Activated CD4-positive, alpha-beta T cell treated with anti-CD3 and anti-CD28 coated beads, Interleukin-10, Interleukin-2, amounts not matched to agents 100 ng/mL and 50 ng/mL, durations not matched to agents 16 hours and 8 hours (primary cell): ENCODE measurements at regions not wholly inside any gene's neighbourhood (a gene's known extent, or its start where the extent isn't known, plus 50 kb on each side); places are given as distances from the start of the nearest gene placed in this dataset.
A peak's percentile ranks its signal among the peaks of the same experiment; 100 is the strongest.
"Not testable (repeated sequence)": the region's sequence is repeated elsewhere in the genome, so short reads cannot be mapped to it uniquely, and the experiment has no call there.

Experiments
- DNase-seq: peaks from one replicate; pipeline ENCODE4 v3.0.0-alpha.2; 2020

DNA sequence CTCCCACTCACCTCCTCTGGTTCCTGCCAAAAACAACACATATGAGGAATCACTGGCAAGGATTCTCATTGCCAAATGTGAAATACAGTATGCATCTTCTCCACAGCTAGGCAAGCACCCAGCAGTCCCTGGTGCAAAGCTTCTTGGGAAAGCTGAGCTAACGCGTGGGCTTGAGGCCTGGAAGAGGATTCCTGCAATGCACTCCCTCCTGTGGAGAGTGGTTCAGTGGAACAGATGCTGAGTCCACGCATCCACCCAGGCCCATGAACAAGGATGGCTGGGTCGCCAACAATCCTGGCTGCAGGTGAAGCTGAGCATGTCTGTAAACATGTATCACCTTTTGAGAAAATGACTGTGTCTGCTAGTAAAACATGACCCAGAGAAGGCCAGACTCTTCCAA, 113.2 kb upstream of the CHST15 start:
- no peak for DNase-seq

- no peak for DNase-seq
Measured at GRCh38 chr10:124205432-124205831, 112.0 kb upstream of the CHST15 start.

GRCh38 chr10:124204726-124205125, 111.3 kb upstream of the CHST15 start:
- DNase-seq, result no peak

DNA sequence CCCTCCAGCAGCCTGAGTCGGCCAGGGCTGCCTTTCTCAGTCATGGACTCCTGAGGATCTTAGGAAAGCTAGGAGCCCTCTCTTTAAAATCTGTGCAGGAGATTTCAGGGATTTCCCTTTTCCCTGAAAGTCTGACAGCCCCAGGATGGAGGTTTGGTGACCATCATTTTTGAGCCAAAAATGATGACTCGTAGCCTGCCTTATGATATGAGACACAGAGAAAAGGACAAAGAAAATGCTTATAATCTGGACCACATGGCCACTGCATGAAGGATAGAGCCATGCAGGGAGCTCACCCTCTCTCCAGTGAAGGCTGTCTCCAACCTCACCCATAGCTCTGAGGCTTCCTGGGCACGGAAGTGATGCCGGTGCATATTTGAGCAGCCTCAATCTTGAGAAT, 106.6 kb upstream of the CHST15 start:
- no peak for DNase-seq

GRCh38 chr10:124198871-124199270, 105.5 kb upstream of the CHST15 start:
- no peak for DNase-seq

DNA sequence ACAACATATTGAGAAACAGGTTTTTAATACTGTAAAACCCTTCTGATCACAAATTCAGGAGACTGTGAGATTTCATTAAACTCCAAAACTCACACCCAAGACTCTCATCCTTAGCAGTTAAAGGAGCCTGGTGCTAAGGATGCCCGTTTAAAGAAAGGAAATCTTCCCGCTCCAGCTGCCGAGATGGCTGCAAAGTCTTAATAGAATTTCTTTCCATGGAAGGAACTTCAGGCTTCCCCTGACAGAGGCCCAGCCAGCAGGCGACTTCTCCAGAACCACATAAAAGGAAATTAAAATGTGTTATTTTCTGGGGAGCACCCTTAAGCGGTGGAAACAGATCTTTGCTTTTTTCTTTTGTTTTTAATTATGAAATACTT, 104.7 kb upstream of the CHST15 start:
- DNase-seq, result no peak

DNA sequence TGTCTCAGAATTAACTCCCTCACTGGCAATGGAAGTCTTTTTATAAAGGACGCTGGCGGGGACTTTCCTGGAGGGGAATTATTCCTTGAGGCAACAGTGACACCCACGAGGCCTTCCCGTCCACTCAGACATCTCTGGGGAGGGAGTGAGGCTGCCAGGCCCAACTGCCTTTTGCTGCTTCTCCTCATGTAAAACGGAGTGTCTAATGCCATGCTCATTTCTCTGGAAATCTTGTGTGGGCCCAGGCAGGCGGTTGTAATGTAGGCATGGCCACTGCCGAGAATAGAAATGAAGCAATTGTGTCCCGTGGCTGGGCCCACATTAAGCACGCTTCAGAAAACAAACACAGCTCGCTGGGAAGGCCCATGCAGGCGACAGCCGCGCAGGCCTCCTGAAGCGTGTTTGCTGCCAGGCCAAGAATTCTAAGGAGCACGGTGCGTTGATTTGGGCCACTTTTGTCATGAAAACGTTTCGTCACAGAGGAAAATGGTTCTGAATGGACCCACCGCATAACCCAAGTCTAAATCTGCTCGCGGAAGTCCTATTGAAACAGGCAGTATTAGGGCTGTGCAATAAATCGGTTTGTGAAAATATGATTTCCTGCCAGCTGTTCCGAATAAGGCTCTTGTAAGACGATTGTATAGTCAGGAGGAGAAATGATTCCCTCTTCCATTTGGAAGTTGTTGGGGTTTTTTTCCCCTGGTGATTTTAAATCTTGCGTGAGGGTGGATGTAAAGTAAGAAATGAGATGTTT, 104.2 kb upstream of the CHST15 start:
- DNase-seq, result no peak

DNA sequence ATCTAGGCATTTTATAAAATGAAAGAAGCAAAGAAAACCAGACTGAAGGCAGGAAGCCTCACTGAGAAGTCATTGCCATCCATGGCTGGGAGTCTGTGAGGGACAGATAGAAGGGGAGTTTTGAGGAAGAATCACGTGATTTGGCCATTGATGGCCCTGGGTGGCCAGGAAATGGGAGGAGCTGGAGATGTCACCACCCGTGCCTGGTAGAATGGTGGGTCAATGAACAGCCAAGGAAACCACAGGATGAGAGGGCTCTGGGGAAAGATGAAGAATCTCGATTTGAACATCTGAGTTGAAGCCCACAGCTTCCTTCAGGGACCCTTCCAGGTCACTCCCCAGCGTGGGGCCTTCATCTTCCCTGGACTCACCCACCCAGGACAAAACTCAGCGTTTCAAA, 103.3 kb upstream of the CHST15 start:
- DNase-seq, result no peak

GRCh38 chr10:124194199-124194824, 100.9 kb upstream of the CHST15 start:
- DNase-seq, result no peak

- no peak for DNase-seq
Measured at GRCh38 chr10:124193309-124193696, 99.9 kb upstream of the CHST15 start.

- DNase-seq, result peak; percentile 11
Measured at GRCh38 chr10:124192664-124193308, 99.4 kb upstream of the CHST15 start.

- DNase-seq, result not testable (repeated sequence)
Measured at GRCh38 chr10:124190476-124190875, 97.1 kb upstream of the CHST15 start.

DNA sequence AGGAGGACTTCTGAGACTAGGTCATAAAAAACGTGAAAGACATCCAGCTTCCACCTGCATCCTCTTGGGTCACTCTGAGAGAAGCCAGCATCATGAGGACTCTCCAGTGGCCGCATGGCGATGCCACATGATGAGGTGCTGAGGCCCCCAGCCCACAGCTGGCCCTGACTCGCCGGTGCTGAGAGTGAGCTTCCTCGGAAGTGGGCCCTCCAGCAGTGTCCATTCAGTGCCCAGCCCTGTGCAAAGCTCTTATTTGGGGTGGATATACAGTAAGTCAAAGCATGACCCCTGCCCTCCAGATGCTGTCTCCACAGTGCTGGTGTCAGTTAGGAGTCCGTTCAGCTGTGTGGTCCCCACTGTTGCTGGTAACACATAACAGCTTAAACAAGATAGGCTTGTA, 93.6 kb upstream of the CHST15 start:
- no peak for DNase-seq

- DNase-seq, result no peak
Measured at GRCh38 chr10:124185084-124185483, 91.7 kb upstream of the CHST15 start.

DNA sequence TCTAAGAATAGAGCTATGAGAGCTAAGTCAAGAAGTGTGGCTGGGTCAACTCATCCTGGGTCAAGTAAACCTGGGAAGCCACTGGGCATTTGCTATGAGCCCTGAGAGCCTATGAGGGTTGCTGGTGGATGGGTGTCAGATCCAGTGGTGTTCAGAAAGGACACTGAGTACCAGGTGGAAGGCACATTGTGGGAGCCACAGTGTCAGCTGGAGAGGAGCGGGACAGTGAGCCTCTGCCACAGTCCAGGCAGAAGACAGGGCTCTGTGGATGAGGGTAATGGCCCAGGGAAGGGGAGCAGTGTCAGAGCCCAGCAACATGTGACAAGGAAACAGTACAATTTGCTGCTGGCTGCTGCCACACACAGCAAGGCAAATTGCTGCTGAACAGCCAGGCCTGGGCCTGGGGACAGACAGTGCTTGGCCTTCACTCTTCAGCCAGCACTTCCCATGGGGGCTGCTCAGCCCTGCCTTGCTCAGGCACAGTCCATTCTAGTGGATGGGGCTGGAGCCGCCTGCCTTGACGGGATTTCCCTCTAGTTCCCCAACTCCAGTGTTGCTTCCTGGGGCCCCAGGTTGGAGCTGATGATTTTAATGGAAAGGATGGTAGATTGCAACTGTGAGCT, 90.9 kb upstream of the CHST15 start:
- no peak for DNase-seq

- no peak for DNase-seq
Measured at GRCh38 chr10:124183617-124184016, 90.2 kb upstream of the CHST15 start.

DNA sequence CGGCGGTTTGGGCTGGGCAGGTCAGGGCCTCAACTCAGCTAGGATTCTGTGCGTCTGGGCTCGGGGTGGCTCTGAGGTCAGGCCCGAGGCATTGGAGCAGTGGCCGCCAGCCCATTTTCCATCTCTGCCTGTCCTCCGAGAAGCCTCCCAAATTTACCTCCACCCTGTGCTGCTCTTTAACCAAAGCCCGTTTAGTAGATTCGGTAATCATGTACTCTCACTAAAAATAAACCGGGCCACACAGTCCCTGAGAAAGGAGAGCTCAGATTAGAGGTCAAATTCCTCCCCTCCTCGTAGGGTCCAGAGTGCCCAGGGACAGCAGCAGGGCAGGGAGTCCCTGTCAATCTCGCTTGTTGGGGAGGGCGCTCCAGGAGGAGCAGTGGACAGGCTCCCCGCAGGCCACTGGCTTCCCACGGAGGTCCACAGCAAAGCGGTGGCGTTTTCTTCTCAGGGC, 88.7 kb upstream of the CHST15 start:
- DNase-seq, result no peak

- no peak for DNase-seq
Measured at GRCh38 chr10:124181656-124182055, 88.3 kb upstream of the CHST15 start.

- DNase-seq, result peak; percentile 53
Measured at GRCh38 chr10:124180947-124181549, 87.7 kb upstream of the CHST15 start.

GRCh38 chr10:124180044-124180745, 86.8 kb upstream of the CHST15 start:
- no peak for DNase-seq

- DNase-seq, result no peak
Measured at GRCh38 chr10:124179308-124180043, 86.1 kb upstream of the CHST15 start.

DNA sequence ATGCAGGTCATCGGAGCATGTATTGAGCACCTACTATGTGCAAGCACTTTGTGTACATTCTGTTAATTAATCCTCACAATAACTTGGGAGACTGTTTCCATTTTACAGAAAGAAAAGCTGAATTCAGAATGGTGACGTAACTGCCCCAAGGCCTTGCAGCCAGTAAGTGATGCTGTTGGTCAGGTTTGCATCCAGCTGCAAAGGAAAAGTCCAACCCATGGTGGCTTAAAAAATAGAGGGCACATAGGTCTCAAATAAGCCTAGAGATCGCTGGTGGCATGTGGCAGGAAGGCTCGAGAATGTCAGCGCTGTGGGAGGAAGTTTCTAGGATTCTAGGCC, 83.8 kb upstream of the CHST15 start:
- DNase-seq, result no peak
